GM19438 (cell line): ENCODE measurements at regions not wholly inside any gene's neighbourhood (a gene's known extent, or its start where the extent isn't known, plus 50 kb on each side); places are given as distances from the start of the nearest gene placed in this dataset.
"Not testable (repeated sequence)": the region's sequence is repeated elsewhere in the genome, so short reads cannot be mapped to it uniquely, and the experiment has no call there.

Experiments
- ATAC-seq: cut with Tn5 transposase; IDR thresholded peaks from one replicate; pipeline ENCODE4 v1.9.1; 2021; ENCODE audit warnings: low read depth; ENCODE audit not compliant: unreplicated experiment

- ATAC-seq: no peak
Measured at GRCh38 chr4:153880983-153881382, 92.1 kb upstream of the SFRP2 start.

- no peak for ATAC-seq
Measured at GRCh38 chr4:153877898-153878297, 89.0 kb upstream of the SFRP2 start.

- no peak for ATAC-seq
Measured at GRCh38 chr4:153873741-153874140, 84.9 kb upstream of the SFRP2 start.

GRCh38 chr4:153866766-153867165 is 77.9 kb upstream of the SFRP2 start:
- ATAC-seq: not testable (repeated sequence)

- ATAC-seq: no peak
Measured at GRCh38 chr4:153852501-153852900, 63.6 kb upstream of the SFRP2 start.

GRCh38 chr4:153850533-153851280 is 61.8 kb upstream of the SFRP2 start:
- ATAC-seq: no peak

GRCh38 chr4:153844144-153844543 is 55.3 kb upstream of the SFRP2 start:
- no peak for ATAC-seq
